ENCODE measurements at regions not wholly inside any gene's neighbourhood (a gene's known extent, or its start where the extent isn't known, plus 50 kb on each side); places are given as distances from the start of the nearest gene placed in this dataset.

DNA sequence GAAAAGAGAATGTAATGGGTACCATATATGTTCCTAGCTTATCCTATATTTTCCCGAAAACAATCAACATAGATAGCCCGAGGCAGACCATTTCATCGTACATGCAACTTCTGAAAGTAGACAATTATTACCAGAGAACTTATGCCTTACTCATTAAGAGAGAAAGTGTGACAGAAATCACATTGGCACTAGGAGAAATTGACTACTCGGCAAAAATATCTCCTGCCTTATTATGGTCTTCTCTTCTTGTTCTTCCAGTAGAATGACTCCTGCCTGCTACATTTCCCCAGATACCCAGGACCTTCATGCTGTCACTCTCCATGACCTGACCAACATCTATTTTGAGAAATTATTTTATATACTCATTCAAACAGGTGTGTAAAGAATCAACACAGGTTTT lies 1015.7 kb downstream of the TUSC7 start:
- TF ChIP-seq, protein P1, sequence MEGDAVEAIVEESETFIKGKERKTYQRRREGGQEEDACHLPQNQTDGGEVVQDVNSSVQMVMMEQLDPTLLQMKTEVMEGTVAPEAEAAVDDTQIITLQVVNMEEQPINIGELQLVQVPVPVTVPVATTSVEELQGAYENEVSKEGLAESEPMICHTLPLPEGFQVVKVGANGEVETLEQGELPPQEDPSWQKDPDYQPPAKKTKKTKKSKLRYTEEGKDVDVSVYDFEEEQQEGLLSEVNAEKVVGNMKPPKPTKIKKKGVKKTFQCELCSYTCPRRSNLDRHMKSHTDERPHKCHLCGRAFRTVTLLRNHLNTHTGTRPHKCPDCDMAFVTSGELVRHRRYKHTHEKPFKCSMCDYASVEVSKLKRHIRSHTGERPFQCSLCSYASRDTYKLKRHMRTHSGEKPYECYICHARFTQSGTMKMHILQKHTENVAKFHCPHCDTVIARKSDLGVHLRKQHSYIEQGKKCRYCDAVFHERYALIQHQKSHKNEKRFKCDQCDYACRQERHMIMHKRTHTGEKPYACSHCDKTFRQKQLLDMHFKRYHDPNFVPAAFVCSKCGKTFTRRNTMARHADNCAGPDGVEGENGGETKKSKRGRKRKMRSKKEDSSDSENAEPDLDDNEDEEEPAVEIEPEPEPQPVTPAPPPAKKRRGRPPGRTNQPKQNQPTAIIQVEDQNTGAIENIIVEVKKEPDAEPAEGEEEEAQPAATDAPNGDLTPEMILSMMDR (conservative IDR thresholded peaks at IDR 0.05) = no peak
- no peak for TF ChIP-seq EZH2 (IDR thresholded peaks at IDR 0.05; ENCODE audit: low read depth)

All from PC-9 (cell line).